ENCODE measurements at regions not wholly inside any gene's neighbourhood (a gene's known extent, or its start where the extent isn't known, plus 50 kb on each side); places are given as distances from the start of the nearest gene placed in this dataset.

GRCh38 chr20:57079031-57080005, 187.1 kb downstream of the BMP7 start:
- intact Hi-C loops (cut with DNase I) = loop anchor here in 1 of 10 donors (10.0 kb wide), 1 partner anchor 425 kb away; no protein-coding TSS in a partner anchor
- Histone ChIP-seq H3K27me3 (peaks cover 0 to 22% (median 11%) of the 10 kb centered on the region in 7 donors), H3K4me1 (no peaks in the 10 kb centered on the region), H3K4me3 (no peak overlapping the region), H3K36me3 (no peaks in the 10 kb centered on the region), H3K27ac (no peak overlapping the region), H3K9me3 (peaks cover 0 to 39% (median 24%) of the 10 kb centered on the region in 11 donors)
- no peak for TF ChIP-seq CTCF (IDR thresholded peaks at IDR 0.05)
- ATAC-seq (no peak), DNase-seq (no peak)
- WGBS, 2 donors = 50 to 82% methylated on average over 2 of the region's 2 CpGs

- no peaks in the 10 kb centered on the region for H3K4me1 ChIP-seq
- no peak for ATAC-seq
- H3K36me3 ChIP-seq = no peaks in the 10 kb centered on the region
- DNase-seq = no peak
- peaks cover 0 to 18% (median 8%) of the 10 kb centered on the region in 7 donors for H3K27me3 ChIP-seq
- intact Hi-C loops (cut with DNase I) = loop anchor here in 1 of 10 donors (10.0 kb wide), 1 partner anchor 424 kb away; no protein-coding TSS in a partner anchor
- TF ChIP-seq CTCF (IDR thresholded peaks at IDR 0.05) = no peak
- no peak overlapping the region for H3K4me3 ChIP-seq
- H3K27ac ChIP-seq = no peak overlapping the region
- H3K9me3 ChIP-seq = peaks cover 0 to 39% (median 24%) of the 10 kb centered on the region in 11 donors
Measured at GRCh38 chr20:57080796-57081195, 185.6 kb downstream of the BMP7 start.

- 70 to 73% methylated on average over 13 of the region's 13 CpGs for WGBS, 2 donors
- no peak overlapping the region for H3K4me3 ChIP-seq
- H3K36me3 ChIP-seq = no peaks in the 10 kb centered on the region
- H3K4me1 ChIP-seq = no peaks in the 10 kb centered on the region
- no peak for DNase-seq
- H3K27ac ChIP-seq = no peak overlapping the region
- peaks cover 0 to 31% (median 23%) of the 10 kb centered on the region in 11 donors for H3K9me3 ChIP-seq
- ATAC-seq = peak in 1 of 8 donors; percentile 21
- intact Hi-C loops (cut with DNase I) = loop anchor here in 1 of 10 donors (10.0 kb wide), 1 partner anchor 422 kb away; no protein-coding TSS in a partner anchor
- no peak for TF ChIP-seq CTCF (IDR thresholded peaks at IDR 0.05)
- peaks cover 0 to 23% (median 11%) of the 10 kb centered on the region in 7 donors for H3K27me3 ChIP-seq
Measured at GRCh38 chr20:57082357-57082945, 184.0 kb downstream of the BMP7 start.

- 74 to 79% methylated on average over 9 of the region's 9 CpGs for WGBS, 2 donors
- no peak for ATAC-seq
- no peak for TF ChIP-seq CTCF (IDR thresholded peaks at IDR 0.05)
- Histone ChIP-seq H3K27me3 (peaks cover 0 to 28% (median 11%) of the 10 kb centered on the region in 7 donors), H3K36me3 (no peaks in the 10 kb centered on the region), H3K9me3 (peaks cover 0 to 28% (median 17%) of the 10 kb centered on the region in 11 donors), H3K4me3 (no peak overlapping the region), H3K27ac (no peak overlapping the region), H3K4me1 (no peaks in the 10 kb centered on the region)
- DNase-seq = no peak
- intact Hi-C loops (cut with DNase I) = loop anchor here in 1 of 10 donors (10.0 kb wide), 1 partner anchor 422 kb away; no protein-coding TSS in a partner anchor
Measured at GRCh38 chr20:57083072-57083471, 183.4 kb downstream of the BMP7 start.
